Muscle of back (tissue), 3 donors: ENCODE measurements at regions not wholly inside any gene's neighbourhood (a gene's known extent, or its start where the extent isn't known, plus 50 kb on each side); places are given as distances from the start of the nearest gene placed in this dataset.
"Not testable (repeated sequence)": the region's sequence is repeated elsewhere in the genome, so short reads cannot be mapped to it uniquely, and the experiment has no call there.

Experiments
- DNase-seq, 3 donors: peaks; one replicate each; pipeline versions ENCODE4 v3.0.0 to v3.0.0-alpha.2; 2013

- DNase-seq = no peak
Observed at GRCh38 chr6:135555550-135555949, 58.0 kb upstream of the AHI1 start.

DNA sequence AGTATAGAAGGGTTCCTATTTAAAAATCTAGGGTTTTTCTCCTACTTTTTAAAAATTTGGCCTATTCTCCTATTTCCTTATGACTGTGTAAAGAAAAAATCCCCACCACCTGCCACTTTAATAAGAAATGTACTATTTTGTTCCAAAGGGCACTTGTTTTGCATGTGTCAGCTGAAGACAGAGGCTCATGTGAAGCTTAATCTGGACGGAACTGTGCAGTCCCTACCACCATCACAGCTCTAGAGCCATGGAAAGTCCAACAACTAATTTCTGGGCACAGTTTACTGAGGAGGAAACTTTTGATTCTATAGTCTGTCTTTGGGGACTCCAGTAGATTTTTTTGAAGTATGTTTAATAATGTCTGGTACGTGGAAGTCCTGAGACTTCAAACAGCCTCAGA, 60.0 kb upstream of the AHI1 start:
- DNase-seq = no peak

DNA sequence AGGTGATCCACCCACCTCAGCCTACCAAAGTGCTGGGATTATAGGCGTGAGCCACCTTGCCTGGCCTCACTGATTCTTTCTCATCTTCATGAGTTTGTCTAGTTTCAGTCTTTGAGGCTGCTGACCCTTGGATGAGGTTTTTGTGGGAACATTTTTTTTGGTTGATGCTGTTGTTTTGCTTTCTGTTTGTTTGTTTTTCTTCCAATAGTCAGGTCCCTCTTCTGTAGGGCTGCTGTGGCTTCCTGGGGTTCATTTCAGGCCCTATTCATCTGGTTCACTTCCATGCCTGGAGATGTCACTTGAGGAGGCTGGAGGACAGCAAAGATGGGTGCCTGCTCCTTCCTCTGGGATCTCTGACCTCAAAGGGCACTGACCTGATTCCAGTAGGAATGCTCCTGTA, 68.1 kb upstream of the AHI1 start:
- not testable (repeated sequence) for DNase-seq

DNA sequence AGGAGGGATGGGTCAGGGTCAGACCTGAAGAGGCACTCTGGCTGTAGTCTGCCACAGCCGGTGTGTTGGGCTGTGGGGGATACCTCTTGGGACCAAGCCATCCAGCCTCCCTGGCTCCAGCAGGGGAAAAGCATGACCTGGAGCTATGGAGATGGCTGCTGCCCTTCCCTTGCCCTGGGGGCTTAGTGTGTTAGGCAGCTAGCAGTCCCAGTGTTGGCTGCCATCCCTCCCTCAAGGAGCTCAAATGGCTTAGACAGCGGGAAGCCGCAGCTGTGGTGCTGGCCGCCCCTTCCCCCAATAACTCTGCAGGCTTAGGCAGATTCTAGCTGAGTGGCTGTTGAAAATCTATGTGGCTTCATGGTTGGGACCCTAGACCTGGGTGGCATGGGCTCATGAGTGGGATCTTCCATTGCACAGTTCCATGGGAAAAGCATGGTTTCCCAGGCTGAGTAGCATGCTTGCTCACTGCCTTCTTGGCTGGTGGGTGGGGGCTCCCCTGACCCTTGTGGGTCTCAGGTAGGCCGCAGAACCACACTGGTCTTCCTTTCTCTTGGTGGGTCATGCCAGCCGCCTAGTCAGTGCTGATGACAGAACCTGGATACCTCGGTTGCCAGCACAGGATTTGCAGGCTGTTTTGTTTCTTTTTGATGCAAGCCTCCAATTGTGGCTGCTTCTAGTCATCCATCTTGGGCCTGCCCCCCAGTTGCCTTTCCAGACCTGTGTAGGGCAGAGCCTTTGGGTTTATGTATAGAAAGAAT, 69.0 kb upstream of the AHI1 start:
- no peak for DNase-seq

GRCh38 chr6:135567375-135568083, 70.0 kb upstream of the AHI1 start:
- DNase-seq = no peak

DNA sequence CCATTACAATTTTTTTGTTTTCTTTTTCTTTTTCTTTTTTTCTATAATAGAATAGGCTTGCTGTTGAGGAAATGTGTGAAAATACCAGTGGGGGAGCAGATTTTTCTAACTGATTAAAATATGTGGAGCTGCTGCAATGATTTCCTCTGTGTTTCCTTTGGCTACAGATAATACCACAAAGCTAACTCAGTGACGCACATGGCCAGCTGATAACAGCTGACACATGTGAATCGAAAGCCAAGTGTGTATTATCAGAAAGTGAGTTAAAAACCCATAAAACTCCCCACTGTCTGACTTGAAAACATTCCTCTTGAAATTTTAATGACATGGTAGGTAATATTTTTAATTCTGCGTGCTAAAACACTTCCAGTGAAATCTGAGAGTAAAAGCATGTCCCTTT, 70.8 kb upstream of the AHI1 start:
- peak; percentile 20 to 76 (median 54) for DNase-seq

DNA sequence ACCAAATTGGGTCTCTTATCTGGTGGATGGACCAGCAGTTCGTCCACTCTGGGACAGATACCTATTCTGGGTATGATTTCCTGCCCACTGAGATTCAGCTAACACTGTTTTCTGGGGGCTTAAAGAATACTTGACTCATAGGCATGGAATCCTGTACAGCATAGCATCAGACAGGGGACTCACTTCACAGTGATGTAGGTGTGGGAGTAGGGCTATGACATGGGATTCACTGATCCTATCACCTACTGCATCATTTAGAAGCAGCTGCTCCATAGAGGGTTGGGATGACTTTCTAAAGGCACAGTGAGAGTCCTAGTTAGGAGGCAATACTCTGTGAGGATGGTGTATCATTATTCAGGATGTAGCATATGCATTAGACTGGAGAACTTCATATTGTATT, 74.5 kb upstream of the AHI1 start:
- no peak for DNase-seq

- no peak for DNase-seq
Observed at GRCh38 chr6:135575629-135576028, 78.1 kb upstream of the AHI1 start.

GRCh38 chr6:135576055-135576454, 78.5 kb upstream of the AHI1 start:
- DNase-seq = peak in 1 of 3 donors; percentile 70

- DNase-seq = no peak
Observed at GRCh38 chr6:135577059-135577538, 79.6 kb upstream of the AHI1 start.

GRCh38 chr6:135578976-135579375, 81.4 kb upstream of the AHI1 start:
- DNase-seq = no peak

GRCh38 chr6:135581211-135581610, 83.7 kb upstream of the AHI1 start:
- no peak for DNase-seq

DNA sequence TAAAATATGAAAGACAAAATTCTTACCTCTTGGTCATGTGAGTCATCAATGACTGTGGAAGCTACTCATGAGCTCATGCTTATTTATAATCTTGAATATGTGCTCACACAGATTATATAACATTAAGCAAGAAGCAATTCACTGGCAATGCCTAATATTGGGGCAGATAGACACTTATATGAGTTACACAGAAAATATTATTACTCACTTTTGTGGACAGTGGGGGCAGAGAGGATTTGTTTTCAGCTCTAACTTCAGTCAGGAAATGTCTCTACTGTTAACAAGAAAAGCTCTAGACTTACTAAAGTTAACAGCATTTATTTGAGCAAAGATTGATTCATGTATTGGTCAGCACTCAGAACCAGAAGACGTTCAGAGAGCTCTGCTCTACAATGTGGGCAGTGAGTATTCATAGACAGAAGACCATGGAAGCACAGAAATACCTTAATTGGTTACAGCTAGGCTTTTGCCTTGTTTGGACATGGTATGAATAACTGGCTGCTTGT, 85.8 kb upstream of the AHI1 start:
- peak in 1 of 3 donors; percentile 23 for DNase-seq

GRCh38 chr6:135586388-135586787, 88.8 kb upstream of the AHI1 start:
- DNase-seq = no peak

GRCh38 chr6:135586844-135587243, 89.3 kb upstream of the AHI1 start:
- no peak for DNase-seq

DNA sequence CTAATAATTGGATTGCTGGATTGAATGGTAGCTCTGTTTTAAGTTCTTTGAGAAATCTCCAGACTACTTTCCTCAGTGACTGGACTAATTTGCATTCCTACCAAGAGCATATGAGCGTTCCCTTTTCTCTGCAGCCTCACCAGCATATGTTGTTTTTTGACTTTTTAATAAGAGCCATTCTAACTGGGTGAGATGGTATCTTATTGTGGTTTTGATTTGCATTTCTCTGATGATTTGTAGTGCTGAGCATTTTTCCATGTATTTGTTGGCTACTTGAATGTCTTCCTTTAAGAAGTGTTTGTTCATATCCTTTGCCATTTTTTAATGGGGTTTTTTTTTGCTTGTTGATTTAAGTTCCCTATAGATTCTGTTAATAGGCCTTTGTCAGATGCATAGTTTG, 94.7 kb upstream of the AHI1 start:
- DNase-seq = no peak

DNA sequence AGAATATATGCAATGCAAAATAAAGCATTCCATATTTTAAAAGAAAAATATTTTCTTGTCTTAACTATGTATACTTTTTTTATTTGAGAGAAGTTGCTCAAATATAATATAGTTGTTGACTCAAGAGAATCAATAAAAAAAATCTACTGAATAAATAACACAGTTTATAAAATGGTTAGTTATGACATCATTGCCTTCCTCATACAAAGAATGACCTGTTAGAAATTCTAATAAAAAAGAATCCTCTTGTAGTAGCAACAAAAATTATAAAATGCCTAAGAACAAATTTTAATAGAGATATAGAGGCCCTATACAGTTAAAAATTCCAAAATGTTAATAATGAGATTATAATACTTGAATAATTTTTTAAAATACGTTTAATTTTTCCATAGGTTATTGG, 96.5 kb upstream of the AHI1 start:
- no peak for DNase-seq

DNA sequence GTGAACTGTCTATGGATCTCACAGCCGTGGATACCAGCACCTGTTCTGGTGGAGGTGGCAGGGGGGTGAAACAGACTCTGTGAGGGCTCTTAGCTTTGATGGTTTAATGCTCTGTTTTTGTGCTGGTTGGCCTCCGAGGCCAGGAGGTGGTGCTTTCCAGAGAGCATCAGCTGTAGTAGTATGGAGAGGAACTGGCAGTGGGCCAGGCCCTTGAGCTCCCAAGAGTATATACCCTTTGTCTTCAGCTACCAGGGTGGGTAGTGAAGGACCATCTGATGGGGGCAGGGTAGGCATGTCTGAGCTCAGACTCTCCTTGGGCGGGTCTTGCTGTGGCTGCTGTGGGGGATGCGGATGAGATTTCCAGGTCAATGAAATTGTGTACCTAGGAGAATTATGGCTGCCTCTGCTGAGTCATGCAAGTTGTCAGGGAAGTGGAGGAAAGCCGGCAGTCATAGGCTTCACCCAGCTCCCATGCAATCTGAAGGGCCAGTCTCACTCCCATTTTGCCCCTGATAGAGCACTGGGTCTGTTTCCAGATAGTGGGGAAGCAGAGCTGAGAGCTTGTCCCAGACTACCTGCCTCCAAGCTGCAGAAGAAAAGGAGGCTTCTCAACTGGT, 102.7 kb upstream of the AHI1 start:
- no peak for DNase-seq

- DNase-seq = no peak
Observed at GRCh38 chr6:135600931-135601330, 103.4 kb upstream of the AHI1 start.

DNA sequence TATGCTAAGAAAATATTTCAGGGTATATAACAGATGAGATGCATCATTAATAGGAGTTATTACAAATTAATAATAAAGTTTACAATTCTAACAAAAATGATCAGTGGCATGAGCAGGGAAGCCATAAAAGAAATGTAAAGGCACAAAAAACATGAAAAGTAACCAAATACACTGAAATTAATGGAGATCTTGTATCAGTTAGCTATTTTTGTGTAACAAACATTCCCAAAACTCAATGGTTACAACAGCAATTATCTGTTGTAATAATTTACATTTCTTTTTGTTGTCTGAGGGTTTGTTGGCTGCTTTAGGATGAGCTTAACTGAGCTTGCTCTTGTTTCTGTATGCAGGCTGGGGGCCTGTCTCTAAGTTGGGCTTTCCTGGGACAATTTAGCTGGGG, 104.3 kb upstream of the AHI1 start:
- no peak for DNase-seq

DNA sequence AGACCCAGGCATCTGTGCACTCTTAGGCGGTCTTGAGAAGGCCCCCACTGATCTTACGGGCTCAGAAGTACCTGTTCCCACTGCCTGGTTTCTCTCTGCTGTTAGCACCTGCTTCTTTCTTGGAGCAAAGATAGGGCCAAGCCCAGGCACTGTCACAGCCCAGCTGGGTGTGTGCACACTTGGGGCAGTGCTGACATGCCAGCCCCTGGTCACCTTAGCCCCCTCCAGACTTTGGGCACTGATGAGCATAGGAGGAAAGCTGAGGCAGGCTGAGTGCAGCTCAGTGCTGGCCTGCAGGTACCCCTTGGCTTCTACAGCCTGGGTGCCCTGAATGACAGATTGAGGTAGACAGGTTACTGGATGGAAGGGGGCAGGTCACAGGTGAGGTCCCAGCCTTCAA, 105.7 kb upstream of the AHI1 start:
- no peak for DNase-seq

GRCh38 chr6:135604035-135604860, 106.7 kb upstream of the AHI1 start:
- DNase-seq = peak in 1 of 3 donors; percentile 16
